GM12874 (cell line): ENCODE measurements at regions not wholly inside any gene's neighbourhood (a gene's known extent, or its start where the extent isn't known, plus 50 kb on each side); places are given as distances from the start of the nearest gene placed in this dataset.

Experiments
- TF ChIP-seq, protein P1 (sequence below): IDR thresholded peaks from 2 replicates; pipeline ENCODE4 v1.5.1; 2011; ENCODE audit warnings: low read depth, mild to moderate bottlenecking, control low read depth, low read length, moderate library complexity; ENCODE audit not compliant: insufficient read depth

- TF ChIP-seq, protein P1, sequence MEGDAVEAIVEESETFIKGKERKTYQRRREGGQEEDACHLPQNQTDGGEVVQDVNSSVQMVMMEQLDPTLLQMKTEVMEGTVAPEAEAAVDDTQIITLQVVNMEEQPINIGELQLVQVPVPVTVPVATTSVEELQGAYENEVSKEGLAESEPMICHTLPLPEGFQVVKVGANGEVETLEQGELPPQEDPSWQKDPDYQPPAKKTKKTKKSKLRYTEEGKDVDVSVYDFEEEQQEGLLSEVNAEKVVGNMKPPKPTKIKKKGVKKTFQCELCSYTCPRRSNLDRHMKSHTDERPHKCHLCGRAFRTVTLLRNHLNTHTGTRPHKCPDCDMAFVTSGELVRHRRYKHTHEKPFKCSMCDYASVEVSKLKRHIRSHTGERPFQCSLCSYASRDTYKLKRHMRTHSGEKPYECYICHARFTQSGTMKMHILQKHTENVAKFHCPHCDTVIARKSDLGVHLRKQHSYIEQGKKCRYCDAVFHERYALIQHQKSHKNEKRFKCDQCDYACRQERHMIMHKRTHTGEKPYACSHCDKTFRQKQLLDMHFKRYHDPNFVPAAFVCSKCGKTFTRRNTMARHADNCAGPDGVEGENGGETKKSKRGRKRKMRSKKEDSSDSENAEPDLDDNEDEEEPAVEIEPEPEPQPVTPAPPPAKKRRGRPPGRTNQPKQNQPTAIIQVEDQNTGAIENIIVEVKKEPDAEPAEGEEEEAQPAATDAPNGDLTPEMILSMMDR: no peak
Observed at GRCh38 chr21:35427320-35428000, 378.4 kb upstream of the RUNX1 start.

GRCh38 chr21:35426897-35427296, 377.8 kb upstream of the RUNX1 start:
- TF ChIP-seq, protein P1: no peak

DNA sequence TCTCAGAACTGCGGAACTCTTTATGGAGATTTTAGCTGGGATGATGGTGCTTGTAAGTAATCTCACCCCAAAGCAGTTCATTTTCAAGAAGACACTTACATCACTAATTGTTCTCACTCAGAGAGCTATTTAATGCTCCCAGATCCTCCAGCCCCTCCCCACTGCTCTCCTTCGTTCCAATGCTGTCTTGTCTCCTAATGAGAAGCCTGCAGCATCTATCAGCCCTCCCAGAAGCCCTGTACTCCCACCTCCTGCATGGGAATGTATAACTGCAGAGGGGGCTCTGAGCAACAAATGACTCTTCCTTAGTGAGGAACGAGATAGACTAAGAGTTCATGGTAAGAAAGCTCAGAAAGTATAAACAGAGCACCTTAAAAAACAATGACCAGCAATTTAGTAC, 377.4 kb upstream of the RUNX1 start:
- TF ChIP-seq, protein P1: no peak

DNA sequence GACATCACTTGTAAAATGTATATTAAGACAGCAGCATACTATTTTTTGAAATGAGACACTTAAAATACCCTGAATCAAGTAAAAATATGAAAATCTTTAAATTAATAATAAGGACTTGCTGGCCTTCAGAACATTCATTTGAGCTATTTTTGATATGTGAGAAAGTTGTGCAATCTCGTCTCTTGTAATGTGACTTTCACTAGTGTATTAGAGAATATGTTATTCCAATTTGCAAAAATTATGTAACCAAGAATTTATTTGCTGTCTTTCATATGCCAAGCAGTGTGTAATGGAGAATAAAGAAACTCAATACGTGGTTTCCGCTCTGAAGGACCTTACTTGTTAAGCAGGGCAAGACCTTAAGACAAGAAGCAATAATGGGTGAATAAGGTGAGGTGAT, 375.0 kb upstream of the RUNX1 start:
- TF ChIP-seq, protein P1: no peak

GRCh38 chr21:35423709-35424108, 374.6 kb upstream of the RUNX1 start:
- TF ChIP-seq, protein P1: no peak

GRCh38 chr21:35422011-35422410, 372.9 kb upstream of the RUNX1 start:
- TF ChIP-seq, protein P1: no peak

DNA sequence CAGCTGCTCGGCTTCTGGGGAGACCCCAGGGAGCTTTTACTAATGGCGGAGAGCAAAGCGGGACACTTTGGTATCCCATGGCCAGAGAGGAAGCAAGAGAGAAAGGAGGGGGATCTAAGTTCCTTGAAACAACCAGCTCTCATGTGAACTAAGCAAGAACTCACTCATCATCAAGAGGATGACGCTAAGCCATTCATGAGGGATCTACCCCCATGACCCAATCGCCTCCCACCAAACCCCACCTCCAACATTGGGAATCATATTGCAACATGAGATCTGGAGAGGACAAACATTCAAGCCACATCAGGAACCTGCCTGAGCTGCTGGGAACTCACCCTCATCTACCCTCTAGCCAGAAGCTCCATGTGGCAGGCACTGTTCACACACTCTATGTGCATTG, 372.1 kb upstream of the RUNX1 start:
- TF ChIP-seq, protein P1: no peak
